Neural progenitor cell (in vitro differentiated cells): ENCODE measurements at regions not wholly inside any gene's neighbourhood (a gene's known extent, or its start where the extent isn't known, plus 50 kb on each side); places are given as distances from the start of the nearest gene placed in this dataset.
"Not testable (repeated sequence)": the region's sequence is repeated elsewhere in the genome, so short reads cannot be mapped to it uniquely, and the experiment has no call there.

Experiments used
- DNase-seq: peaks from one replicate; pipeline ENCODE4 v3.0.0-alpha.2; 2016; ENCODE audit warnings: low spot score
- H2AFZ ChIP-seq: fragments of 200-600 bp; sonication (generic); replicated peaks from 2 replicates; pipeline ENCODE4 v1.6.1; 2016; ENCODE audit warnings: antibody characterized with exemption
- H3F3A ChIP-seq: fragments of 200-600 bp; sonication (generic); 2 replicates; pipeline ENCODE4 v1.6.1; 2016; ENCODE audit warnings: antibody characterized with exemption, low read depth
- H3K27ac ChIP-seq: fragments of 200-600 bp; sonication (generic); 2 replicates; pipeline ENCODE4 v1.5.1; 2016; ENCODE audit warnings: mild to moderate bottlenecking
- H3K27me3 ChIP-seq: fragments of 200-600 bp; sonication (generic); 2 replicates; pipeline ENCODE4 v1.6.1; 2016; ENCODE audit warnings: mild to moderate bottlenecking, moderate library complexity
- H3K36me3 ChIP-seq: fragments of 200-600 bp; sonication (generic); 2 replicates; pipeline ENCODE4 v1.5.1; 2016
- H3K4me1 ChIP-seq: fragments of 200-600 bp; sonication (generic); 2 replicates; pipeline ENCODE4 v1.6.1; 2016; ENCODE audit warnings: mixed run types
- H3K4me2 ChIP-seq: fragments of 200-600 bp; sonication (generic); 2 replicates; pipeline ENCODE4 v1.6.1; 2016
- H3K4me3 ChIP-seq: fragments of 200-600 bp; sonication (generic); 2 replicates; pipeline ENCODE4 v1.5.1; 2016
- H3K79me2 ChIP-seq: fragments of 200-600 bp; sonication (generic); 2 replicates; pipeline ENCODE4 v1.6.1; 2016; ENCODE audit warnings: low read depth
- H3K9ac ChIP-seq: fragments of 200-600 bp; sonication (generic); 2 replicates; pipeline ENCODE4 v1.6.1; 2016
- H3K9me3 ChIP-seq: fragments of 200-600 bp; sonication (generic); 2 replicates; pipeline ENCODE4 v1.5.1; 2016; ENCODE audit warnings: low read depth
- H4K20me1 ChIP-seq: fragments of 200-600 bp; sonication (generic); 2 replicates; pipeline ENCODE4 v1.6.1; 2016; ENCODE audit warnings: low read depth
- H3K27ac Mint-ChIP-seq: 3 replicates; pipeline ENCODE4 v1.8.0; 2021; ENCODE audit warnings: mixed read lengths
- H3K27me3 Mint-ChIP-seq: 2 replicates; pipeline ENCODE4 v1.8.0; 2022; ENCODE audit warnings: low read depth, mild to moderate bottlenecking, inconsistent platforms, moderate library complexity, mixed read lengths; ENCODE audit not compliant: insufficient read depth
- H3K36me3 Mint-ChIP-seq: 3 replicates; pipeline ENCODE4 v1.8.0; 2021; ENCODE audit warnings: mixed read lengths
- H3K4me1 Mint-ChIP-seq: 3 replicates; pipeline ENCODE4 v1.8.0; 2021; ENCODE audit warnings: mixed read lengths
- H3K4me3 Mint-ChIP-seq: 3 replicates; pipeline ENCODE4 v1.8.0; 2021; ENCODE audit warnings: mild to moderate bottlenecking, moderate library complexity, mixed read lengths
- H3K9me3 Mint-ChIP-seq: 3 replicates; pipeline ENCODE4 v1.8.0; 2020; ENCODE audit warnings: mixed read lengths
- EZH2 ChIP-seq: fragments of 200-600 bp; sonication (generic); IDR thresholded peaks from 2 replicates; pipeline ENCODE4 v1.6.1; 2017; ENCODE audit warnings: antibody characterized with exemption, mild to moderate bottlenecking, moderate library complexity
- EZH2phosphoT487 ChIP-seq: fragments of 200-600 bp; sonication (generic); IDR thresholded peaks from 2 replicates; pipeline ENCODE4 v1.6.1; 2017; ENCODE audit warnings: antibody characterized with exemption
- TF ChIP-seq, protein P1 (sequence below): fragments of 200-600 bp; sonication (generic); IDR thresholded peaks from 2 replicates; pipeline ENCODE4 v1.5.1; 2017; ENCODE audit warnings: antibody characterized with exemption, mild to moderate bottlenecking

DNA sequence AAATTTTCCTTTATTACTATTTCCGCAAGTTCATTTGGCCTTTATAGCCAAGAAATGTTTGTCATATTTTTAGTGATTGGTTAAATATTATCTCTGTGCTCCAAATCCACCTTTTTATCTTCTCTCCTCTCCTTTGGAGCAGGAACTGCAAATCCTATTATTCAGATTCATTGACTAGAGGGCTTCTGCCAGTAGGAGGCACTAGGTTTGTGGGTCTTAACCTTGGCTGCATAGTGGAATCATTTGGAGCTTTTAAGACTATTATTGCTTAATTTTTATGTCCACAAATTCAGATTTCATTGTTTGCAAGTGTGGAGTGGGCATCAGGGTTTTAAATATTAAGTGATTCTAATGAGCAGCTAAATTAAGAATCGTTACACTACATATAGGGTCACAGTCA, 75.3 kb upstream of the SYT10 start:
- no peaks in the 10 kb centered on the region for H3K9me3 Mint-ChIP-seq
- H3K9ac ChIP-seq, result no peak overlapping the region
- no peaks in the 10 kb centered on the region for H3K27me3 ChIP-seq
- no peaks in the 10 kb centered on the region for H3K4me1 Mint-ChIP-seq
- peak; percentile 15 for DNase-seq
- no peaks in the 10 kb centered on the region for H4K20me1 ChIP-seq
- H3K36me3 Mint-ChIP-seq, result no peaks in the 10 kb centered on the region
- no peak overlapping the region for H3K27ac Mint-ChIP-seq
- H3K4me2 ChIP-seq, result no peak overlapping the region
- H3K79me2 ChIP-seq, result no peaks in the 10 kb centered on the region
- peak overlapping the region; percentile 63 for H2AFZ ChIP-seq
- no peak overlapping the region for H3K27ac ChIP-seq
- no peaks in the 10 kb centered on the region for H3K9me3 ChIP-seq
- TF ChIP-seq EZH2phosphoT487, result no peak
- TF ChIP-seq, protein P1, sequence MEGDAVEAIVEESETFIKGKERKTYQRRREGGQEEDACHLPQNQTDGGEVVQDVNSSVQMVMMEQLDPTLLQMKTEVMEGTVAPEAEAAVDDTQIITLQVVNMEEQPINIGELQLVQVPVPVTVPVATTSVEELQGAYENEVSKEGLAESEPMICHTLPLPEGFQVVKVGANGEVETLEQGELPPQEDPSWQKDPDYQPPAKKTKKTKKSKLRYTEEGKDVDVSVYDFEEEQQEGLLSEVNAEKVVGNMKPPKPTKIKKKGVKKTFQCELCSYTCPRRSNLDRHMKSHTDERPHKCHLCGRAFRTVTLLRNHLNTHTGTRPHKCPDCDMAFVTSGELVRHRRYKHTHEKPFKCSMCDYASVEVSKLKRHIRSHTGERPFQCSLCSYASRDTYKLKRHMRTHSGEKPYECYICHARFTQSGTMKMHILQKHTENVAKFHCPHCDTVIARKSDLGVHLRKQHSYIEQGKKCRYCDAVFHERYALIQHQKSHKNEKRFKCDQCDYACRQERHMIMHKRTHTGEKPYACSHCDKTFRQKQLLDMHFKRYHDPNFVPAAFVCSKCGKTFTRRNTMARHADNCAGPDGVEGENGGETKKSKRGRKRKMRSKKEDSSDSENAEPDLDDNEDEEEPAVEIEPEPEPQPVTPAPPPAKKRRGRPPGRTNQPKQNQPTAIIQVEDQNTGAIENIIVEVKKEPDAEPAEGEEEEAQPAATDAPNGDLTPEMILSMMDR, result peak; percentile 60
- H3K36me3 ChIP-seq, result no peaks in the 10 kb centered on the region
- no peak overlapping the region for H3K4me3 ChIP-seq
- no peaks in the 10 kb centered on the region for H3K4me1 ChIP-seq
- no peaks in the 10 kb centered on the region for H3F3A ChIP-seq
- H3K4me3 Mint-ChIP-seq, result no peak overlapping the region
- no peaks in the 10 kb centered on the region for H3K27me3 Mint-ChIP-seq

GRCh38 chr12:33519566-33519965, 79.9 kb upstream of the SYT10 start:
- Mint-ChIP-seq H3K4me1 (no peaks in the 10 kb centered on the region), H3K27ac (no peak overlapping the region), H3K9me3 (no peaks in the 10 kb centered on the region), H3K27me3 (no peaks in the 10 kb centered on the region), H3K36me3 (no peaks in the 10 kb centered on the region), H3K4me3 (no peak overlapping the region)
- no peaks in the 10 kb centered on the region for H3K79me2 ChIP-seq
- H3K4me3 ChIP-seq, result no peak overlapping the region
- H3K9me3 ChIP-seq, result no peaks in the 10 kb centered on the region
- H3K4me2 ChIP-seq, result no peak overlapping the region
- no peaks in the 10 kb centered on the region for H4K20me1 ChIP-seq
- H3K4me1 ChIP-seq, result no peaks in the 10 kb centered on the region
- no peaks in the 10 kb centered on the region for H3F3A ChIP-seq
- H3K27ac ChIP-seq, result no peak overlapping the region
- no peaks in the 10 kb centered on the region for H3K27me3 ChIP-seq
- TF ChIP-seq, protein P1, result no peak
- TF ChIP-seq EZH2 (no peak), EZH2phosphoT487 (no peak)
- H2AFZ ChIP-seq, result no peak overlapping the region
- no peak overlapping the region for H3K9ac ChIP-seq
- H3K36me3 ChIP-seq, result no peaks in the 10 kb centered on the region
- no peak for DNase-seq

- not testable (repeated sequence) for H3K4me1 Mint-ChIP-seq, H3K27ac Mint-ChIP-seq, H4K20me1 ChIP-seq, H3K4me3 ChIP-seq, H3K36me3 ChIP-seq, H3K9me3 Mint-ChIP-seq, H3K4me1 ChIP-seq, H3K79me2 ChIP-seq, H3K4me3 Mint-ChIP-seq, H3K36me3 Mint-ChIP-seq, H3K9me3 ChIP-seq, H3K9ac ChIP-seq, H3K27me3 Mint-ChIP-seq, H3K27ac ChIP-seq, H3F3A ChIP-seq, H3K27me3 ChIP-seq
- peak; percentile 29 for DNase-seq
- peak overlapping the region; percentile 27 for H3K4me2 ChIP-seq
- H2AFZ ChIP-seq, result peak overlapping the region; percentile 73
These were observed 81.1 kb upstream of the SYT10 start for GRCh38 chr12:33520505-33521302.

DNA sequence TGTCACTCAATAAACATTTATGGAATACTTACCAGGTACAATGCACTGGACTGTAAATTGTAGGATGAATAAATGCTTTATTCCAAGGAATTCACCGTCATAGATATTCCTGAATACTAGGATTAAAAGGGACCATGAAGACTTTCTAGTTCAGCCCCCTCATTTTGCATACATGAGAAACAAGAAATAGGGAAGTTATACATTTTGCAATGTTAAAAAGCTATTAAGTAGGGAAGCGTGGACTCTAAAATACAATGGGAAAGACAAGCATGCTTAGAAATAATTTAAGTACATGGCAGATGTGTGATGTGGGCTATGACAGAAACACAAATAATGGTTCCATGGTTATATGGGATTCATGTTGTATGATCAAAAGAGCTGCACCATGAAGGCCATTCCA, 89.4 kb upstream of the SYT10 start:
- peaks cover 5% of the 10 kb centered on the region for H3K9me3 Mint-ChIP-seq
- no peaks in the 10 kb centered on the region for H3K4me1 Mint-ChIP-seq
- Histone ChIP-seq H3K27ac (no peak overlapping the region), H3F3A (no peaks in the 10 kb centered on the region), H3K9ac (no peak overlapping the region), H3K4me3 (no peak overlapping the region), H3K79me2 (no peaks in the 10 kb centered on the region), H4K20me1 (no peaks in the 10 kb centered on the region), H3K9me3 (no peaks in the 10 kb centered on the region), H3K27me3 (no peaks in the 10 kb centered on the region), H2AFZ (no peak overlapping the region), H3K4me2 (no peak overlapping the region), H3K4me1 (no peaks in the 10 kb centered on the region), H3K36me3 (no peaks in the 10 kb centered on the region)
- DNase-seq, result no peak
- H3K27me3 Mint-ChIP-seq, result peaks cover 2% of the 10 kb centered on the region
- H3K27ac Mint-ChIP-seq, result no peak overlapping the region
- no peak for TF ChIP-seq EZH2
- TF ChIP-seq, protein P1, result no peak
- TF ChIP-seq EZH2phosphoT487, result no peak
- no peaks in the 10 kb centered on the region for H3K36me3 Mint-ChIP-seq
- no peak overlapping the region for H3K4me3 Mint-ChIP-seq
